T-cell (primary cell): ENCODE measurements at regions not wholly inside any gene's neighbourhood (a gene's known extent, or its start where the extent isn't known, plus 50 kb on each side); places are given as distances from the start of the nearest gene placed in this dataset.

Experiments used
- ATAC-seq, 4 experiments: fragments of 200-7000 bp in 3 of 4; fragments of 150-1000 bp in 1 of 4; cut with Tn5 transposase; replicated peaks in 1 of 4; 1 replicate in 3 of 4; 2 replicates in 1 of 4; pipeline ENCODE4 v1.10.0; 2021; ENCODE audit warnings: moderate library complexity in 3 of 4, mild to moderate bottlenecking in 2 of 4, moderate number of reproducible peaks in 1 of 4
- CTCF ChIA-PET, 2 donors: fragments of 300-600 bp; sonication (Branson Sonifier 250); formaldehyde crosslinking; loops; one replicate each; lab custom pipeline; 2022; ENCODE audit warnings: antibody characterized with exemption in 2 of 2; lab: Charles Lee
- POLR2A ChIA-PET, 2 donors: fragments of 300-600 bp; sonication (Branson Sonifier 250); formaldehyde crosslinking; loops; one replicate each; lab custom pipeline; 2022; ENCODE audit warnings: antibody characterized with exemption in 2 of 2; lab: Charles Lee
- DNase-seq, 35 experiments: peaks; one replicate each; pipeline versions ENCODE4 v3.0.0 to v3.0.0-alpha.2; 2013 to 2023
- H3K27ac ChIP-seq: one replicate; pipeline ENCODE4 v1.5.1; 2013; ENCODE audit warnings: low read length
- H3K27me3 ChIP-seq, 2 experiments: replicated peaks in 1 of 2; 1 replicate in 1 of 2; 2 replicates in 1 of 2; pipeline versions ENCODE4 v1.6.1 to v1.7.0; 2013; ENCODE audit warnings: low read length in 1 of 2, mixed read lengths in 1 of 2; ENCODE audit not compliant: control insufficient read depth in 2 of 2, insufficient read depth in 2 of 2; ENCODE audit errors: extremely low read depth in 1 of 2
- H3K36me3 ChIP-seq, 2 donors: 1 replicate in 1 of 2; 2 replicates in 1 of 2; pipeline versions ENCODE4 v1.6.1 to v1.7.0; 2013; ENCODE audit warnings: low read length in 1 of 2; ENCODE audit not compliant: control insufficient read depth in 2 of 2, insufficient read depth in 1 of 2; ENCODE audit errors: extremely low read depth in 1 of 2
- H3K4me1 ChIP-seq, 2 experiments: 1 replicate in 1 of 2; 2 replicates in 1 of 2; pipeline versions ENCODE4 v1.6.1 to v1.7.0; 2013; ENCODE audit warnings: low read length in 2 of 2, mixed read lengths in 1 of 2; ENCODE audit not compliant: insufficient read depth in 2 of 2, control insufficient read depth in 1 of 2; ENCODE audit errors: extremely low read depth in 1 of 2
- H3K4me3 ChIP-seq, 2 donors: 1 replicate in 1 of 2; 2 replicates in 1 of 2; pipeline versions ENCODE4 v1.5.1 to v1.7.0; 2013; ENCODE audit warnings: mild to moderate bottlenecking in 2 of 2, low read length in 1 of 2, moderate library complexity in 1 of 2; ENCODE audit not compliant: control insufficient read depth in 1 of 2; ENCODE audit errors: extremely low read depth in 1 of 2
- H3K9me3 ChIP-seq: 2 replicates; pipeline ENCODE4 v1.7.0; 2013
- H3K27ac Mint-ChIP-seq, 2 donors: one replicate each; pipeline ENCODE4 v1.8.0; 2020 to 2021; ENCODE audit warnings: mild to moderate bottlenecking in 2 of 2, mixed read lengths in 2 of 2
- H3K27me3 Mint-ChIP-seq, 2 donors: one replicate each; pipeline ENCODE4 v1.8.0; 2021 to 2022; ENCODE audit warnings: mixed read lengths in 2 of 2
- H3K36me3 Mint-ChIP-seq: one replicate; pipeline ENCODE4 v1.8.0; 2021; ENCODE audit warnings: mixed read lengths
- H3K4me1 Mint-ChIP-seq, 3 donors: one replicate each; pipeline ENCODE4 v1.8.0; 2020 to 2022; ENCODE audit warnings: mixed read lengths in 3 of 3, mild to moderate bottlenecking in 1 of 3
- H3K4me3 Mint-ChIP-seq, 3 donors: one replicate each; pipeline ENCODE4 v1.8.0; 2020 to 2022; ENCODE audit warnings: mild to moderate bottlenecking in 3 of 3, mixed read lengths in 3 of 3, moderate library complexity in 3 of 3
- H3K9me3 Mint-ChIP-seq, 3 donors: one replicate each; pipeline ENCODE4 v1.8.0; 2020 to 2022; ENCODE audit warnings: mixed read lengths in 3 of 3
- WGBS: methylation state at CpG from one replicate; pipeline ENCODE4 v1.1.5; 2013; ENCODE audit warnings: missing lambda C conversion rate; ENCODE audit not compliant: insufficient coverage; 5-methylcytosine and 5-hydroxymethylcytosine counted together

DNA sequence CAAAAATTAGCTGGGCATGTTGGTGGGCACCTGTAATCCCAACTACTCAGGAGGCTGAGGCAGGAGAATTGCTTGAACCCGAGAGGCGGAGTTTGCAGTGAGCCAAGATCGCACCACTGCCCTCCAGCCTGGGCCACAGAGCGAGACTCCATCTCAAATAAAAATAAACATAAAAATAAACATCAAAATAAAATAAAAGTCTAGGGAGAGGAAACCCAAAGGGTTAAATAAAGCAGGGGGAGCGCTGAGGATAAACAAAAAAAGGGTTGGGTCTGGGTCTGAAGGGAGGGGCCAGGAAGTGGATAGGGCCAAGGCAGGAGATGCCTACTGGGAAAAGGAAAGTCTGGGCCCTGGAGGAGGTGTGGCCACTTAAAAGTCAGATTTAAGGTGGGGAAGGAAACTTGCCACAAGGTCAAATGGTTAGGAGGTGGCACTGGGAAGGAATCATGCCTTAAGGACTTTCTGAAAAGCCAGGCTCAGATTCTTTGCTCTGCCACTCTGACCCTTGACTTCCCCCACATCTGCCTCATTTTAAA, 150.0 kb downstream of the ADSS2 start:
- WGBS, result 86% methylated on average over 1 of the region's 5 CpGs

DNA sequence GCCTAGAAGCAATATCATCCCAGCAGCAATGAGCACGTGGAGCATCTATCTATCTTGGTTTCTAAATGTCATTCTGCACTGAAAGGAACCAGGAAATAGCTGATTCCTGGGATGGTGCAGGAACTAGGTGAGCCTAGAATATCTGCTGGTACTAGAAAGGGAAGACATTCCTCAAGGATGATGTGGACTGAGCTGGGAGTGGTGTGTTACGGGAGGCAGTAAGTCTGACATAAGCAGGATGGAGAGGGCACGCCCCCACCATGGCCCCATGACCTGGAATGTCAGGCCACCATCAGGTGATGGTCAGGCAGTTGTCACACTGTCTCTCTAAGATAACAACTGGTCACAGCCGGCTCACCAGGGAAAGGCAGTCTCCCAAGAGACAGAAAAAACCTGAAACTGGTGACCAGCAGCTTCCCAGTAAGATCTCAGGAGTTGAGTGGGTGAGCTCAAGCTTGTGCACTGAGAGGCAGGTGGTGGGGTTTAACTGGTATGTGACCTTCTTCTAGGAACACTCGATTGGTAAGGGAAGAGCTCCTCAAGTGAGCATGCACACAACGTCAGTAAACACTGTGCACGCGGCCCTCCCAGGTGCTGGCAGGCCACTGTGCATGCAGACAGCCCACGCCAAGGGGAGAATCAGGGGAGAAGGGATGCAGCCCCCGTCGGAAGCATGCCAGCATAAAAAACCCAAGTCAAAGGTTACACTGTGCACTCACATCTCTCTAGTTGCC, 148.7 kb downstream of the ADSS2 start:
- no peaks in the 10 kb centered on the region for H3K27me3 Mint-ChIP-seq
- Histone ChIP-seq H3K27ac (no peak overlapping the region), H3K4me1 (peaks cover 0 to 12% of the 10 kb centered on the region in 2 experiments), H3K4me3 (no peak overlapping the region), H3K9me3 (no peaks in the 10 kb centered on the region), H3K36me3 (no peaks in the 10 kb centered on the region), H3K27me3 (no peaks in the 10 kb centered on the region)
- DNase-seq (no peak), ATAC-seq (no peak)
- no peak overlapping the region for H3K4me3 Mint-ChIP-seq
- H3K9me3 Mint-ChIP-seq, result peaks cover 0 to 3% (median 3%) of the 10 kb centered on the region in 3 donors
- peaks cover 8 to 9% (median 8%) of the 10 kb centered on the region in 3 donors for H3K4me1 Mint-ChIP-seq
- ChIA-PET POLR2A (no interaction called here), CTCF (no interaction called here)
- no peaks in the 10 kb centered on the region for H3K36me3 Mint-ChIP-seq
- 91% methylated on average over 7 of the region's 11 CpGs for WGBS
- H3K27ac Mint-ChIP-seq, result no peak overlapping the region

More for the DNA sequence above, 150.0 kb downstream of the ADSS2 start:
- Histone ChIP-seq H3K27ac (no peak overlapping the region), H3K4me1 (peaks cover 0 to 12% of the 10 kb centered on the region in 2 experiments), H3K27me3 (no peaks in the 10 kb centered on the region), H3K9me3 (no peaks in the 10 kb centered on the region), H3K4me3 (no peak overlapping the region), H3K36me3 (no peaks in the 10 kb centered on the region)
- Mint-ChIP-seq H3K4me1 (peaks cover 8 to 13% (median 10%) of the 10 kb centered on the region in 3 donors), H3K9me3 (no peaks in the 10 kb centered on the region), H3K27ac (no peak overlapping the region), H3K36me3 (no peaks in the 10 kb centered on the region), H3K4me3 (no peak overlapping the region), H3K27me3 (no peaks in the 10 kb centered on the region)
- no peak for DNase-seq
- POLR2A ChIA-PET, result no interaction called here
- no peak for ATAC-seq
- CTCF ChIA-PET, result no interaction called here

DNA sequence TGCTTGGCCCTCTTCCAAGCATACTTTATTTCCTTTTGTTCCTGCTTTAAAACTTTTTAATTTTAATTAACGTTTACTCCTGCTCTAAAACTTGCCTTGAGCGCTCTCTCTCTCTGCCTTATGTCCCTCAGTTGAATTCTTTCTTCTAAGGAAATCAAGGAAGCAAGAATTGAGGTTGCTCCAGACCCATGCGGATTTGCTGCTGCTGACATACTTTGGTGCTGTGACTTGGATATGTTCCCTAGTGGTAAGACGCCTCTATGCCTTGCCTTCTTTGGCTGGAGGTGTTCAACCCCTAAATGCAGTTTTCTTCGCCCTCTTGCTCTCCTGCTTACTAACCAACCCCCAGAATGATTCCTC, 148.1 kb downstream of the ADSS2 start:
- H3K9me3 ChIP-seq, result no peaks in the 10 kb centered on the region
- no peak for ATAC-seq
- peaks cover 0 to 12% of the 10 kb centered on the region in 2 experiments for H3K4me1 ChIP-seq
- ChIA-PET POLR2A (no interaction called here), CTCF (interaction anchor here in 1 of 2 donors (0.5 kb wide), 1 partner anchor 8 kb away, joined by 4 read pairs; no protein-coding TSS in a partner anchor)
- peaks cover 7 to 8% (median 8%) of the 10 kb centered on the region in 3 donors for H3K4me1 Mint-ChIP-seq
- no peak overlapping the region for H3K27ac Mint-ChIP-seq
- no peak for DNase-seq
- H3K36me3 Mint-ChIP-seq, result no peaks in the 10 kb centered on the region
- H3K4me3 Mint-ChIP-seq, result no peak overlapping the region
- no peaks in the 10 kb centered on the region for H3K36me3 ChIP-seq
- H3K4me3 ChIP-seq, result no peak overlapping the region
- 80% methylated on average over 1 of the region's 5 CpGs for WGBS
- no peak overlapping the region for H3K27ac ChIP-seq
- no peaks in the 10 kb centered on the region for H3K27me3 Mint-ChIP-seq
- H3K9me3 Mint-ChIP-seq, result peaks cover 0 to 7% (median 3%) of the 10 kb centered on the region in 3 donors
- no peaks in the 10 kb centered on the region for H3K27me3 ChIP-seq

DNA sequence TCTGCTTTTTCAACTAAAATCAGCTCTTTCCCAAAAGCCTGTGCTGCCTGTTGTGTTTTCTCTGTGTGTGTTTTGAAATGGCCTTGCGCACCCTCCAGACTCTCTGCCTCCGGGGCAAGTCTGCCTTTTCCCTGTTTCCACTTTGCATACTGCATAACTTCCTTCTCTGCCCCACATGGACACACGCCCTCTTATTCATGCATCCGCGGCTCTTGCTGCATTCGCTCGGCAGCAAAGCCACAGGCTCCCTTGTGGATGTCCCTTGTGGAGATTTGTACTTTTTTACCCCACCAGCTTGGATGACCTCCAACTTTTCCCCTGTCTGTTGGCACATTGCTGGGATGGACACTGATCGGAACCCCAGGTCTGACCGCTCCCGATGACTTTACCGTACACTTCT, 147.6 kb downstream of the ADSS2 start:
- ChIA-PET POLR2A (no interaction called here), CTCF (interaction anchor here (0.5 to 0.6 kb wide), 2 partner anchors 9 to 1010 kb away, joined by 4 to 7 read pairs; no protein-coding TSS in a partner anchor)
- Histone ChIP-seq H3K36me3 (no peaks in the 10 kb centered on the region), H3K4me3 (no peak overlapping the region), H3K27me3 (no peaks in the 10 kb centered on the region), H3K27ac (no peak overlapping the region), H3K4me1 (peaks cover 0 to 10% of the 10 kb centered on the region in 2 experiments), H3K9me3 (no peaks in the 10 kb centered on the region)
- ATAC-seq (no peak), DNase-seq (no peak)
- Mint-ChIP-seq H3K36me3 (no peaks in the 10 kb centered on the region), H3K9me3 (peaks cover 0 to 7% (median 3%) of the 10 kb centered on the region in 3 donors), H3K27ac (no peak overlapping the region), H3K27me3 (no peaks in the 10 kb centered on the region), H3K4me3 (no peak overlapping the region), H3K4me1 (peaks cover 5 to 7% (median 6%) of the 10 kb centered on the region in 3 donors)
- WGBS, result no CpG with 5 or more reads among the region's 11 CpGs

DNA sequence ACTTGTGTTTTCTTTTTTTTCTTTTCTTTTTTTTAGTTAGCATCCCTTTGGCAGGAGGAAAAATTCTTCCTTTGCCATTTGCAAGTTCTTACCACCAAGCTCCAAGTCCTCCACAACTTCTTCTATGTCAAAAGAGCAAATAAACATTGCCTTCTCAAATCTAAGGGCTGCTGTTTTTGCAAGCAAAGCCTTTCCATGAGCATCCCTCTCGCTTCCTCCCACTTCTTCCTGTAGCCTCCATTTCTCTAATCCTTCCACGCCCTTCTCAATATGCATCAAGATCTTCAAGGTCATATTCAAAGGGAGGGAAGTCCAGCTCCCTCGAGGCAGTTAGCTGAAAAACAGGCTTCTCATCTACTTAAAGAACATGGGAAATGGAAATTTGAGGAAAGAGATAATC, 147.1 kb downstream of the ADSS2 start:
- no CpG with 5 or more reads among the region's 3 CpGs for WGBS
- Mint-ChIP-seq H3K27ac (no peak overlapping the region), H3K27me3 (no peaks in the 10 kb centered on the region)

DNA sequence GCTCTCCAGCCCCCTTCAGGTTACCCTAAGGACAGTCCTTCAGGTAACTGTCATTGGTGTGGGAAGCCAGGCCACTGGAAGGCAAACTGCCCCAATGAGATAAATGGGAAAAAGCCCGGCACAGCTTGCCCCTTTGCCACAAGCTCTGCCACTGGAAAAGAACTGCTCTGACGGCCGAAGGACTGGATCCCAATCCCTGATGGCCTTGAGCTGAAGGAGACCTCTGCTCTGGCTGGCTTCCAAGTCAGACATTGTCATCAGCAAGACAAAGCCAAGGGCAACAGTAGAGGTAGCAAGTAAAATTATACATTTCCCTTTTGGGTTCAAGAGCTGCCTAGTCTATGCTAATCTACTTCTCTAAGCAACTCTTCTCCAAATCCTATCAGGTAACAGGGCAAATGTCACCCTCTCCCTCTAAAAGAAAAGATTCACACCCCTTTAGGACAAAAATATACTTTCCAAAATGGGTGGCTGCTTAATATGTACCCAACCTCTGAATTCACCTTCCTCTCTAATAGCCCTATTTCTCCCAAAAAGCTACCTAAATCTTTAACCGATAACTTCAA, 145.8 kb downstream of the ADSS2 start:
- H3K27me3 Mint-ChIP-seq, result no peaks in the 10 kb centered on the region
- ATAC-seq (no peak), DNase-seq (no peak)
- no peaks in the 10 kb centered on the region for H3K36me3 Mint-ChIP-seq
- no peaks in the 10 kb centered on the region for H3K4me1 Mint-ChIP-seq
- Histone ChIP-seq H3K4me3 (no peak overlapping the region), H3K9me3 (no peaks in the 10 kb centered on the region), H3K4me1 (no peaks in the 10 kb centered on the region), H3K27me3 (no peaks in the 10 kb centered on the region), H3K27ac (no peak overlapping the region), H3K36me3 (no peaks in the 10 kb centered on the region)
- no peak overlapping the region for H3K27ac Mint-ChIP-seq
- CTCF ChIA-PET, result no interaction called here
- 89% methylated on average over 3 of the region's 4 CpGs for WGBS
- H3K9me3 Mint-ChIP-seq, result peaks cover 0 to 7% (median 3%) of the 10 kb centered on the region in 3 donors
- no peak overlapping the region for H3K4me3 Mint-ChIP-seq
- POLR2A ChIA-PET, result no interaction called here

More for the DNA sequence above, 147.1 kb downstream of the ADSS2 start:
- Mint-ChIP-seq H3K4me3 (no peak overlapping the region), H3K36me3 (no peaks in the 10 kb centered on the region), H3K4me1 (peaks cover under 1 to 2% (median 1%) of the 10 kb centered on the region in 3 donors), H3K9me3 (peaks cover 0 to 7% (median 3%) of the 10 kb centered on the region in 3 donors)
- POLR2A ChIA-PET, result no interaction called here
- Histone ChIP-seq H3K4me1 (peaks cover 0 to 5% of the 10 kb centered on the region in 2 experiments), H3K9me3 (no peaks in the 10 kb centered on the region), H3K4me3 (no peak overlapping the region), H3K36me3 (no peaks in the 10 kb centered on the region), H3K27ac (no peak overlapping the region), H3K27me3 (no peaks in the 10 kb centered on the region)
- no peak for ATAC-seq
- no peak for DNase-seq
- CTCF ChIA-PET, result interaction anchor here in 1 of 2 donors (0.6 kb wide), 1 partner anchor 1011 kb away, joined by 7 read pairs; no protein-coding TSS in a partner anchor
